DND-41 (cell line): ENCODE measurements at regions not wholly inside any gene's neighbourhood (a gene's known extent, or its start where the extent isn't known, plus 50 kb on each side); places are given as distances from the start of the nearest gene placed in this dataset.

Experiments used
- ATAC-seq: fragments of 200-7000 bp; cut with Tn5 transposase; 3 replicates; pipeline ENCODE4 v1.9.1; 2021; ENCODE audit warnings: low read depth; ENCODE audit not compliant: insufficient read depth
- DNase-seq: peaks from one replicate; pipeline ENCODE4 v3.0.0-alpha.2; 2020
- H2AFZ ChIP-seq: 2 replicates; pipeline ENCODE4 v1.6.0; 2012; ENCODE audit warnings: low read depth, low read length
- H3K27ac ChIP-seq: 2 replicates; pipeline ENCODE4 v1.5.1; 2012; ENCODE audit warnings: low read length, inconsistent platforms
- H3K27me3 ChIP-seq: fragments of 200-600 bp; sonication (generic); 2 replicates; pipeline ENCODE4 v1.6.0; 2012; ENCODE audit warnings: low read length, mild to moderate bottlenecking, inconsistent platforms; ENCODE audit not compliant: insufficient read depth, poor library complexity
- H3K36me3 ChIP-seq: 2 replicates; pipeline ENCODE4 v1.5.1; 2012; ENCODE audit warnings: low read length, inconsistent platforms; ENCODE audit not compliant: insufficient read depth
- H3K4me1 ChIP-seq: 2 replicates; pipeline ENCODE4 v1.5.1; 2012; ENCODE audit warnings: mild to moderate bottlenecking, low read length; ENCODE audit not compliant: insufficient read depth
- H3K4me2 ChIP-seq: 2 replicates; pipeline ENCODE4 v1.6.0; 2012; ENCODE audit warnings: mild to moderate bottlenecking, moderate library complexity, low read length, inconsistent platforms; ENCODE audit not compliant: insufficient read depth
- H3K4me3 ChIP-seq, 2 experiments: fragments of 200-600 bp in 1 of 2; shearing (Covaris generic) in 1 of 2; 2 replicates each; pipeline ENCODE4 v1.5.1; 2012 to 2016; ENCODE audit warnings: inconsistent platforms in 2 of 2, low read length in 2 of 2, mild to moderate bottlenecking in 2 of 2, low read depth in 1 of 2, moderate library complexity in 1 of 2
- H3K79me2 ChIP-seq: 2 replicates; pipeline ENCODE4 v1.6.0; 2012; ENCODE audit warnings: low read length, inconsistent platforms; ENCODE audit not compliant: insufficient read depth
- H3K9ac ChIP-seq: 2 replicates; pipeline ENCODE4 v1.6.0; 2012; ENCODE audit warnings: low read depth, mild to moderate bottlenecking, inconsistent platforms, low read length, moderate library complexity
- H3K9me3 ChIP-seq: 2 replicates; pipeline ENCODE4 v1.5.1; 2012; ENCODE audit warnings: low read length, moderate library complexity, mild to moderate bottlenecking, inconsistent platforms; ENCODE audit not compliant: insufficient read depth, severe bottlenecking
- H4K20me1 ChIP-seq: 2 replicates; pipeline ENCODE4 v1.6.0; 2012; ENCODE audit warnings: low read length; ENCODE audit not compliant: insufficient read depth
- CTCF ChIP-seq: IDR thresholded peaks from 2 replicates; pipeline ENCODE4 v1.5.1; 2012; ENCODE audit warnings: borderline replicate concordance, low read length, moderate library complexity, mild to moderate bottlenecking; ENCODE audit not compliant: poor library complexity, severe bottlenecking; ENCODE audit errors: extremely low read depth
- EZH2 ChIP-seq: IDR thresholded peaks from 3 replicates; pipeline ENCODE4 v1.6.1; 2012; ENCODE audit warnings: borderline replicate concordance, low read depth, mild to moderate bottlenecking, moderate library complexity, low read length, inconsistent platforms; ENCODE audit not compliant: severe bottlenecking

- Histone ChIP-seq H3K4me1 (no peaks in the 10 kb centered on the region), H3K9me3 (no peaks in the 10 kb centered on the region), H2AFZ (no peak overlapping the region), H4K20me1 (no peaks in the 10 kb centered on the region), H3K36me3 (no peaks in the 10 kb centered on the region), H3K4me3 (no peak overlapping the region), H3K9ac (no peak overlapping the region), H3K27ac (no peak overlapping the region), H3K27me3 (no peaks in the 10 kb centered on the region), H3K79me2 (no peaks in the 10 kb centered on the region), H3K4me2 (no peak overlapping the region)
- DNase-seq (no peak), ATAC-seq (no peak)
- TF ChIP-seq CTCF, result no peak
These were observed 201.9 kb downstream of the INHBA start for GRCh38 chr7:41501006-41501405.

- no peak overlapping the region for H3K9ac ChIP-seq
- no peak overlapping the region for H3K27ac ChIP-seq
- no peak overlapping the region for H3K4me2 ChIP-seq
- H3K27me3 ChIP-seq, result no peaks in the 10 kb centered on the region
- H3K79me2 ChIP-seq, result no peaks in the 10 kb centered on the region
- H3K4me3 ChIP-seq, result no peak overlapping the region
- TF ChIP-seq CTCF (no peak), EZH2 (no peak)
- H3K9me3 ChIP-seq, result no peaks in the 10 kb centered on the region
- no peaks in the 10 kb centered on the region for H3K36me3 ChIP-seq
- no peak overlapping the region for H2AFZ ChIP-seq
- ATAC-seq, result no peak
- DNase-seq, result no peak
- no peaks in the 10 kb centered on the region for H4K20me1 ChIP-seq
- no peaks in the 10 kb centered on the region for H3K4me1 ChIP-seq
These were observed 210.3 kb downstream of the INHBA start for GRCh38 chr7:41492603-41493002.

GRCh38 chr7:41491883-41492471 is 210.9 kb downstream of the INHBA start:
- Histone ChIP-seq H2AFZ (no peak overlapping the region), H3K4me1 (no peaks in the 10 kb centered on the region), H3K4me3 (no peak overlapping the region), H3K9ac (no peak overlapping the region), H3K27ac (no peak overlapping the region), H3K9me3 (no peaks in the 10 kb centered on the region), H3K4me2 (no peak overlapping the region), H3K79me2 (no peaks in the 10 kb centered on the region), H3K36me3 (no peaks in the 10 kb centered on the region), H4K20me1 (no peaks in the 10 kb centered on the region), H3K27me3 (no peaks in the 10 kb centered on the region)
- TF ChIP-seq CTCF, result no peak
- TF ChIP-seq EZH2, result no peak
- ATAC-seq (no peak), DNase-seq (no peak)

- TF ChIP-seq CTCF (no peak), EZH2 (no peak)
- no peaks in the 10 kb centered on the region for H3K27me3 ChIP-seq
- no peak overlapping the region for H3K27ac ChIP-seq
- no peaks in the 10 kb centered on the region for H3K36me3 ChIP-seq
- H3K4me1 ChIP-seq, result no peaks in the 10 kb centered on the region
- no peak overlapping the region for H3K9ac ChIP-seq
- H3K4me2 ChIP-seq, result no peak overlapping the region
- no peaks in the 10 kb centered on the region for H3K9me3 ChIP-seq
- no peak overlapping the region for H2AFZ ChIP-seq
- H3K4me3 ChIP-seq, result no peak overlapping the region
- ATAC-seq (no peak), DNase-seq (no peak)
- no peaks in the 10 kb centered on the region for H4K20me1 ChIP-seq
- no peaks in the 10 kb centered on the region for H3K79me2 ChIP-seq
These were observed 211.6 kb downstream of the INHBA start for GRCh38 chr7:41491308-41491707.
